Kidney capillary endothelial cell (primary cell): ENCODE measurements at regions not wholly inside any gene's neighbourhood (a gene's known extent, or its start where the extent isn't known, plus 50 kb on each side); places are given as distances from the start of the nearest gene placed in this dataset.
"Not testable (repeated sequence)": the region's sequence is repeated elsewhere in the genome, so short reads cannot be mapped to it uniquely, and the experiment has no call there.

Source experiments
- DNase-seq: peaks from one replicate; pipeline ENCODE4 v3.0.0-alpha.2; 2018; ENCODE audit warnings: low spot score

DNA sequence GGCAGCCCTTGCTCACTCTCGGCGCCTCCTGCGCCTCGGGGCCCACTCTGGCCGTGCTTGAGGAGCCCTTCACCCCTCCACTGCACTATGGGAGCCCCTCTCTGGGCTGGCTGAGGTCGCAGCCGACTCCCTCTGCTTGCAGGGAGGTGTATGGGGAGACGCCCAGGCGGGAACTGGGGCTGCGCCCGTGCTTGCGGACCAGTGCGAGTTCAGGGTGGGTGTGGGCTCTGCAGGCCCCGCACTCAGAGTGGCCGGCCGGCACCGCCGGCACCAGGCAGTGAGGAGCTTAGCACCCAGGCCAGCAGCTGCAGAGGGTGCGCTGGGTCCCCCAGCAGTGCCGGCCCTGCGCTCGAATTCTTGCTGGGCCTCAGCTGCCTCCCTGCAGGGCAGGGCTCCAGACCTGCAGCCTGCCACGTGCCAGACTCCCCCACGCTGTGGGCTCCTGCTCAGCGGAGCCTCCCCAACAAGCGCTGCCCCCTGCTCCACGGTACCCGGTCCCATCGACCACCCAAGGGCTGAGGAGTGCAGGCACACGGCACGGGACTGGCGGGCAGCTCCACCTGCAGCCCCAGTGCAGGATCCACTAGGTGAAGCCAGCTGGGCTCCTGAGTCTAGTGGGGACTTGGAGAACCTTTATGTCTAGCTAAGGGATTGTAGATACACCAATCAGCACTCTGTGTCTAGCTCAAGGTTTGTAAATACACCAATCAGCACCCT lies 54.0 kb upstream of the WWC2 start:
- DNase-seq: not testable (repeated sequence)

DNA sequence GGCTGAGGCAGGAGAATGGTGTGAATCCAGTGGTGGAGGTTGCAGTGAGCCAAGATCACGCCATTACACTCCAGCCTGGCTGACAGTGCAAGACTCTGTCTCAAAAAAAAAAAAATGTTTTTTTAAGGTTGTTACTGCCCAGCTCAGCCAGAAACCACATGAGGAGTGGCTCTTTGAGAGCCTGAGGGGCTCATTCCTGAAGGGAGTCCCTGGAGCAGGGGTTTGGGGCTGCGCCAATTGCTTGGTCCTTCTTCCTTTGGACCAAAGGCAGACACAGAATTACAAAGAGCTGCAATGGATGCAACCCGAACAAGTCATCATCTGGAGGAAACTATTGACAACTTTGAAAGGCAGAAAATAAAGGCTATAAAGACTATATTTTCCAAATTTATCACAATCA lies 60.6 kb upstream of the WWC2 start:
- no peak for DNase-seq

DNA sequence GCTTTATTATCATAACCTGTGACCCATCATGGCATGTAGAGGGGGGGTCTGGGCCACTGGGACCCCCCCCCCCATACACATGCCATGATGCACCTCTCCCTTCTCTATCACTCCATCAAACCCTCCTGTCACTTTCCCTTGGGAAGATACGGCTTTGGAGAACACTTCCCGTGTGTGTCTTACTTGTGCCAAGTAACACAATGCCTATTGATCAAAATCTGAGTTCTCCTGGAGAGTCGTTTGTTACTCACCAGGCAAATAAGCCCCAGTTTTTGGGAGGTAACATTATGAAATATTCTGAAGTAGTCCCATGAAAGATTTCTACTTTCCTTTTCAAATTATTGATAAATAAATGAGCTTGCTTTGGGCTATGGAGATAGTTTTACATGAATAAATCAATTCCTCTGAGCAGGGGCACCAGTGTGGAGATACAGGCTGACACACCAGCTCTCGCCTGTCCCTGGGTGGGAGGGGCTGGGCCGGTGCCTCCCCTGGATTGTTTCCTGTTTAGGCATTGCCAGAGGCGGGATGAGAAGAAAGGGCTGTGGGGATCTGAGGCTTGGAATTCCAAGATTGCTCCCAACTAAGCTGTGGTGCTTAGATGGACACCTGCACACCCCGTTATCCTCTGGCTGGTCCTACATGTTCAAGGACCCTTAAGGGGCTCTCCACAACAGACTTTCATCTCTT lies 63.2 kb upstream of the WWC2 start:
- DNase-seq: no peak

DNA sequence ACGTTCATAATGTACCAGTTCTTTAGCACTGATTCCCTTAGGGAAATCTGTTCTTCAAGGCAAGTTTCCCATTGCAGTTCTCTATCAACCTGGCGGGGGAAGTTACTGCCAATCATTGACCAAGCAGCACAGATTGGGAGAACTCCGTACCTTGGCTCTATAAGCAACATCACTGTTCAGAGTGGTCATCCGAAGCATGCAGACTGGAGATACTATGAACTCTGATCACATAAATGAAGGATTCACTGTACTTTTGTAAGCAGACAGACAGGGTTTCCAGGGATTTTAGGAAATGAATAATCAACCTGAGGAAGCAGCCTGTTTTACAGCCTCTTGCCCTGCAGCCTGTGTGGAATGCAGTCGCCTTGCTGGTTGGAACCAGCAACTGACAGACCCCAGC lies 63.8 kb upstream of the WWC2 start:
- no peak for DNase-seq

- DNase-seq: no peak
These were observed 68.2 kb upstream of the WWC2 start for GRCh38 chr4:183030823-183031222.

- no peak for DNase-seq
These were observed 68.7 kb upstream of the WWC2 start for GRCh38 chr4:183030309-183030708.

DNA sequence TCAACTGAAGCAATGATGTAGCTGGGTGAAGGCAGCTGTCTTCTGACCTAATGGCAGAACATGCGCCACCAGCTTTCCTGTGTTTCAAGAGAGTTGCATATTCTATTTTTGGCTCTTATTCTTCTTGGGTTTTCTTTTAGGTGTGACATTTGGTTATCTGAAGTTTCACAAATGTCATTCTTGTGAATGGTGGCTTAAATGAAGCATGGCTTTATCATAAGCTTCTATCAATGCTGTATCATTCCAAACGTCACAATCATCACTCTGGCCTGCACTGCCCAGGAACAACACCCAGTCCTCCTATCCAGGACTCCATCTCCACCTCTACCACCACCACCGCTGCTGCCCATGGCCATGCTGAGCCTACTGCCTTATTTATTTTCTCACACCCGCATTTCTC lies 69.7 kb upstream of the WWC2 start:
- no peak for DNase-seq

- no peak for DNase-seq
These were observed 72.4 kb upstream of the WWC2 start for GRCh38 chr4:183026701-183027100.

DNA sequence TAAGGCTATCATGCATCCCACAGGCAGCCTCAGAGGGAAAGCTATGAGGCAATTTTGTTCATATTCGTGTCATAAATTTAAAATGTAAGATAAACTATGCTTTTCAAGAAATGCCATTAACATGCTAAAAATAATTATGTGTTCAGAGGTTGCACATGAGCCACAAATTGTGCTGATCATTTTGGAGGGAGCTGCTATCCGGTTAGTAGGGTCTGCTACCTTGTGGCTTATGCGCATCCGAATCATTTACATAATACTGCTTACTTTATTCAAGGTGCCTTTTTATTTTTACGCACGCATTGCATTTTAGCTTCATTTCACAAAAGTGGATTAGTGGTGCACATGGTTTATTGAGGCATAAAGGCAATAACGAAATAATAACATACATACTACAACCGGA lies 76.4 kb upstream of the WWC2 start:
- no peak for DNase-seq

DNA sequence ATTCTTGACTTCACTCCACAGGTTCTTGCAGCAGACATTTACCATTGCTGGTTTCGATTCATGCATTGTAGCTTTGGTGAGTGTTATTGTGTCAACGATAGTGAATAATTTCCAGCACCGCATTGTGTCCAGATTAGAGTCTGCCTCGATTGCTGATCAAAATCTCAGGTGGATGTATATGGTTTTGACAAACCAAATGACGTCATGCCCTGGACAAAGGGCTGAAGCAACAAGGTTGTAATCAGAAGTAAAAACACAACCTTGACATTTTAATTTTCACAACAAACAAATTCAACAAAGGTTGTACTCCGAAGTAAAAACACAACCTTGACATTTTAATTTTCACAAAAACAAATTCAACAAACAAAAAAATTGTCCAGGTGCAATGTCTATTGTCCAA lies 81.1 kb upstream of the WWC2 start:
- DNase-seq: no peak

- DNase-seq: no peak
These were observed 84.5 kb upstream of the WWC2 start for GRCh38 chr4:183014361-183015084.

DNA sequence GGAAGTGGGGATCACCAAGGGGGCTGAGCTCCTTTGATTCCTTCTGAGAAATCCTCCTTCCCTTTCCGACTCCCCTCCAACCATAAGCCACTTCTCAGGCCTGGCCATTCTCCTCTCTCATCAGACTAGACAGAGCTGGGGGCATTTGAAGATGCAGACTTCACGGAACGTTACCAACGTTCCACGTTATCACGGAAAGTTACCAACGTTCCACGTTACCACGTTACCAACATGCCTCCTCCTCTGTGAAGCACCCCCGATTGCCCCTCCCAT lies 85.4 kb upstream of the WWC2 start:
- no peak for DNase-seq

DNA sequence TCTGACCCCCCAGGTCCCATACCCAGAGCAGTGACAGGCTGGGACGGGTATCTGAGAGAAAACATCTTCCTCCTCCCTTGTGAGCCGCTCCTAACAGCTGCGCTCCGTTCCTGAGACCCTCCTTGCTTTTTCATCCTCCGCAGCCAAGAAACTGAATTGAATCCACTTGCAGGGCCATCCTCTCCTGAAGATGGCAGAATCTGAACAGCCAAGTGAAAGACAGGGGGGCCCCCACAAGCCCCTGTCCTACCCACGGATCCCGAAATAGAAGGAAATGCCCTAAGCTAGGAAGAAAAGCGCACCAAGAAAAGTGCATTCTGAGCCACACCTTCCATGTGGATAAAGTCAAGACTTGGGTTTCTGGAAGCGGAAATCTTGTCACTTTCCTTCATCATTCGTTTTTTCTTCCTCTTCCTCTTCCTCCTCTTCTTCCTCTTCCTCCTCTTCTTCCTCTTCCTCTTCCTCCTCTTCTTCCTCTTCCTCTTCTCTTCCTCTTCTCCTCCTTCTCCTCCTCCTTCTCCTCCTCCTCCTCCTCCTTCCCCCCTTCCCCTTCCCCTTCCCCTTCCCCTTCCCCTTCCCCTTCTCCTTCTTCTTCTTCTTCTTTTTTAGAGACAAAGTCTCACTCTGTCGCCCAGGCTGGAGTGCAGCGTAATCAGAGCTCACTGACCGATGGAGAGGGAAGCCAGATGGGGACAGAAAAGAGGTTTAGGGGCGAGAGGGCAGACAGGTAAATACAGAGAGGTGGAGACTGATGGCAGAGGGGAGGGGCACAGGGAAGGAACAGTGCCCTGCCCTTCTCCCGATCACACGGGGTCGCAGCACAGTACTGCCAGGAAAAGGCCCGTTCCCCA lies 86.0 kb upstream of the WWC2 start:
- DNase-seq: no peak

DNA sequence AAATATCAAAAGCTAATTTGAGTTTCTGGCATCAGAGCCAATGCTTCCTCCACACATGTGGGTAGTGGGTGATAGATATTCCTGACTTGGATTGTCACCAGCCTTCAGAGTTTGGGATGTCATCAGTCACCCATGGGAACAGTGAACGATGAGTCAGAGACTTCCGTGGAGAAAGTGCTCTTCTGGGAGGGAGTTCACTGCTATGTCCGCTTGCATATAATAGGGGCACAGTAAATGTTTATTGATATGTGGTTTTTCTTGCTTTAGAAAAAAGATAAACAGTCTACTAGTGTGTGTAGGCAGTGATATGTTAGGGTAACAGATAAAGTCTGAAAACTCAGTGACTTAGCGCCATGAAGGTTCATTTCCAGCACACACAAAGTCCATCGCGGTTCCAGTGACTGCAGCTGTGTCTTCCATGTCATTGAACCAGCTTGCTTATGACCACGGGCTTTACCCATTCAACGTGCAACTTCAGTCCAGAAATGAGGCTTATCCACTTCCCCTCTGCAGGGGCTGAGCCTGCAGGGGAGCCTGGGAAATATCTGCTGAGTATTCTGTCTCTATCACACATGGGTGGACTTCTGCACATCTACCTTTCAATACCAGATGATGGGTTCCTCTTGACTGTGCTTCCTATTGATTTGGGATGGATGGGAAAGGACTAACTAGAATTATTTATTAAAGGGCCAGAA lies 87.7 kb upstream of the WWC2 start:
- no peak for DNase-seq

GRCh38 chr4:183008492-183008891 lies 90.6 kb upstream of the WWC2 start:
- no peak for DNase-seq

DNA sequence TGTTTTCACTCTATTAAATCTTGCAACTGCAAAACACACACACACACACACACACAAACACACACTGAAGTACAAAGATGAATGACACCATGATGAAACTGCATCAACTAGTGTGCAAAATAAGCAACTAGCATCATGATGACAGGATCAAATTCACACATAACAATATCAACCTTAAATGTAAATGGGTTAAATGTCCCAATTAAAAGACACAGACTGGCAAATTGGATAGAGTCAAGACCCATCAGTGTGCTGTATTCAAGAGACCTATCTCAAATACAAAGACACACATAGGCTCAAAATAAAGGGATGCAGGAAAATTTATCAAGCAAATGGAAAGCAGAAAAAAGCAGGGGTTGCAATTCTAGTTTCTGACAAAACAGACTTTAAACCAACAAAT lies 87.2 kb upstream of the DCTD start:
- DNase-seq: not testable (repeated sequence)

DNA sequence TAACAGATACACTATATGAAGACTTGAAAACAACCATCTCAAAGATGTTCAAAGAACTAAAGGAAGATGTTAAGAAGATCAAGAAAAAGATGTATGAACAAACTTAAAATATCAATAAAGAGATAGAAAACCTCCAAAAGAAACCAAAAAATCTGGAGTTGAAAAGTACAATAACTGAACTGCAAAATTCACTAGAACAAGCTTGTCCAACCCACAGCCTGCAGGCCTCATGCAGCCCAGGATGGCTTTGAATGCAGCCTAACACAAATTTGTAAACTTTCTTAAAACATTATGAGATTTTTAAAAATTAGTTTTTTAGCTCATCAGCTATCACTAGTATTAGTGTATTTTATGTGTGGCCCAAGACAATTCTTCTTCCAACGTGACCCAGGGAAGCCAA lies 77.0 kb upstream of the DCTD start:
- DNase-seq: no peak

DNA sequence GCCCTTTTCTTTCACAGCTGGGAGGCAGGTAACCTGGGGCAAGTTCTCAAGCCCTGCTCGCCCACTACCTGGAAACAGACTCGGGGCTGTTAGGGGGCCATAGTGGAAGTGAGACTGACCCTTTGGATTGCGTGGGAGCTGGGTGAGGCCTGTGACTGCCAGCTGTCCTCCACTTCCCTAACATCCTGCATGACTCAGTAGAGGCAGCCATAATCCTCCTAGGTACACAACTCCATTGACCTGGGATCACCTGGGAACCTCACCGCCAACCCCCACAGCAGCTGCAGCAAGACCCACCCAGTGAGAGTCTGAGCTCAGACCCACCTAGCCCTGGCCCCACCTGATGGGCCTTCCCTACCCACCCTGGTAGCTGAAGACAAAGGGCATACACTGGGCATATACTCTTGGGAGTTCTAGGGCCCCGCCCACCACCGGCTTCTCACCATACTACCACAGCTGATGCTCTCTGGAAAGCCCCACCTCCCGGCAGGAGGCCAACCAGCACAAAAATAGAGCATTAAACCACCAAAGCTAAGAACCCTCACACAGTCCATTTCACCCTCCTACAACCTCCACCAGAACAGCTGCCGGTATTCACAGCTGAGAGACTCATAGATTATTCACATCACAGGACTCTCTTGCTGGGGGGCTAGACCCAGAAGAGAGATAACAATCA lies 61.1 kb upstream of the DCTD start:
- peak; percentile 24 for DNase-seq

GRCh38 chr4:182975806-182976205 lies 58.6 kb upstream of the DCTD start:
- DNase-seq: peak; percentile 93

DNA sequence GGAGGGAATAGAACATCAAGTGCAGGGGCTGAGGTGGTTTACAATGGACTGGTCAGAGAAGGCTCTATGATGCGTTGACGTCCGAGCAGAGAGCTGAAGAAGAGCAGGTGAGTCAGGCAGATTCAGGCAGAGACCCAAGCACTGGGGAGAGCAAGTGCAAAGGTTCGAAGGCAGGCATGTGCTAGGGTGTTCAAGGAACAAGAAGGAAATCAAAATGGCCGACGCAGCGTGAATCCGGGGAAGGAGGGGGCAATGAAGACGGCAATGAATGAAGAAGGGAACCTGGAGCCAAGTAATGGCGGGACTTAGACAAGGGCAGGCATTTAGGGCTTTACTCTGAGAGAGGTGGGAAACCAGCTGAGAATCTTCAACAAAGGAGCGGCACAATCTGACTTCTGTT lies 56.8 kb upstream of the DCTD start:
- DNase-seq: no peak

GRCh38 chr4:182973511-182973911 lies 56.3 kb upstream of the DCTD start:
- DNase-seq: no peak
